HG02623 (cell line): ENCODE measurements at regions not wholly inside any gene's neighbourhood (a gene's known extent, or its start where the extent isn't known, plus 50 kb on each side); places are given as distances from the start of the nearest gene placed in this dataset.

Experiments
- ATAC-seq: cut with Tn5 transposase; IDR thresholded peaks from one replicate; pipeline ENCODE4 v1.9.1; 2021; ENCODE audit warnings: moderate library complexity; ENCODE audit not compliant: unreplicated experiment

- ATAC-seq: no peak
These were observed 273.9 kb downstream of the NPR3 start for GRCh38 chr5:32984851-32985610.

GRCh38 chr5:32989815-32990214, 278.7 kb downstream of the NPR3 start:
- ATAC-seq: no peak

GRCh38 chr5:32990593-32991420, 279.7 kb downstream of the NPR3 start:
- no peak for ATAC-seq

- no peak for ATAC-seq
These were observed 280.3 kb downstream of the NPR3 start for GRCh38 chr5:32991421-32991815.

GRCh38 chr5:32996336-32996735, 285.2 kb downstream of the NPR3 start:
- ATAC-seq: no peak

- no peak for ATAC-seq
These were observed 297.8 kb downstream of the NPR3 start for GRCh38 chr5:33008751-33009418.

GRCh38 chr5:33010846-33011245, 299.7 kb downstream of the NPR3 start:
- ATAC-seq: no peak

- ATAC-seq: no peak
These were observed 300.7 kb downstream of the NPR3 start for GRCh38 chr5:33011801-33012200.

GRCh38 chr5:33023649-33024048, 312.5 kb downstream of the NPR3 start:
- no peak for ATAC-seq

- ATAC-seq: no peak
These were observed 321.4 kb downstream of the NPR3 start for GRCh38 chr5:33032271-33033070.

- no peak for ATAC-seq
These were observed 322.4 kb downstream of the NPR3 start for GRCh38 chr5:33033516-33033915.

GRCh38 chr5:33034777-33035176, 323.7 kb downstream of the NPR3 start:
- no peak for ATAC-seq

GRCh38 chr5:33035851-33036527, 324.9 kb downstream of the NPR3 start:
- ATAC-seq: no peak

GRCh38 chr5:33037076-33037475, 326.0 kb downstream of the NPR3 start:
- ATAC-seq: no peak

- no peak for ATAC-seq
These were observed 330.5 kb downstream of the NPR3 start for GRCh38 chr5:33041586-33041985.

GRCh38 chr5:33043343-33043997, 332.3 kb downstream of the NPR3 start:
- no peak for ATAC-seq

GRCh38 chr5:33046091-33046490, 335.0 kb downstream of the NPR3 start:
- no peak for ATAC-seq

- no peak for ATAC-seq
These were observed 337.2 kb downstream of the NPR3 start for GRCh38 chr5:33048315-33048714.

- no peak for ATAC-seq
These were observed 338.2 kb downstream of the NPR3 start for GRCh38 chr5:33049298-33049697.

GRCh38 chr5:33049842-33050241, 338.7 kb downstream of the NPR3 start:
- no peak for ATAC-seq
